ENCODE measurements at regions not wholly inside any gene's neighbourhood (a gene's known extent, or its start where the extent isn't known, plus 50 kb on each side); places are given as distances from the start of the nearest gene placed in this dataset.

DNA sequence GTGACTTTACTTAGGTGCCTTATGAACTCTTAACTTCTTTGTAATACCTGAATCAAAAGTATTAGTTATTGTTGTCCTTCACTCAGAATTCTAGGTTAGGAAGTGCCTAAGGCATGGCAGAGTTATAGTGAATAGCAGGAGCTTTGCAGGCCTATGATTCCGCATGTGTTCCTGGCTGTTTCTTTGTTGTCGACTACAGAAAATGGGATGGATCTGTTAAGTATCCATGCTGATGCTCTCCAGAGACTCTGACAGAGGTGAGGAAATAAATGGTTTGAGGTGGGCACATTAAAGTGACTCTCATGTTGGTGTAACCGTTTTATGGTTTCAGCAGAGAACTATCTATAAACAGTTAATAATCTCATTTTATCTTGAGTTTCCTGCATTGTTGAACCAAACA, 1601.3 kb downstream of the PCDH7 start:
- TF ChIP-seq POLR2A (IDR thresholded peaks at IDR 0.05; ENCODE audit: low read depth), result no peak
- TF ChIP-seq POLR2AphosphoS5 (IDR thresholded peaks at IDR 0.05), result no peak
- TF ChIP-seq EP300 (IDR thresholded peaks at IDR 0.05), result no peak
- TF ChIP-seq, protein P1, sequence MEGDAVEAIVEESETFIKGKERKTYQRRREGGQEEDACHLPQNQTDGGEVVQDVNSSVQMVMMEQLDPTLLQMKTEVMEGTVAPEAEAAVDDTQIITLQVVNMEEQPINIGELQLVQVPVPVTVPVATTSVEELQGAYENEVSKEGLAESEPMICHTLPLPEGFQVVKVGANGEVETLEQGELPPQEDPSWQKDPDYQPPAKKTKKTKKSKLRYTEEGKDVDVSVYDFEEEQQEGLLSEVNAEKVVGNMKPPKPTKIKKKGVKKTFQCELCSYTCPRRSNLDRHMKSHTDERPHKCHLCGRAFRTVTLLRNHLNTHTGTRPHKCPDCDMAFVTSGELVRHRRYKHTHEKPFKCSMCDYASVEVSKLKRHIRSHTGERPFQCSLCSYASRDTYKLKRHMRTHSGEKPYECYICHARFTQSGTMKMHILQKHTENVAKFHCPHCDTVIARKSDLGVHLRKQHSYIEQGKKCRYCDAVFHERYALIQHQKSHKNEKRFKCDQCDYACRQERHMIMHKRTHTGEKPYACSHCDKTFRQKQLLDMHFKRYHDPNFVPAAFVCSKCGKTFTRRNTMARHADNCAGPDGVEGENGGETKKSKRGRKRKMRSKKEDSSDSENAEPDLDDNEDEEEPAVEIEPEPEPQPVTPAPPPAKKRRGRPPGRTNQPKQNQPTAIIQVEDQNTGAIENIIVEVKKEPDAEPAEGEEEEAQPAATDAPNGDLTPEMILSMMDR (IDR thresholded peaks at IDR 0.05), result no peak
- WGBS, result 82% methylated on average over 3 of the region's 3 CpGs
- no peak for DNase-seq (ENCODE audit: extremely low spot score)

GRCh38 chr4:32334759-32335158, 1614.6 kb downstream of the PCDH7 start:
- Histone ChIP-seq H3K27me3 (no peaks in the 10 kb centered on the region), H3K9me3 (no peaks in the 10 kb centered on the region), H3K27ac (replicated peaks in 1 of 4) (no peak overlapping the region), H3K36me3 (no peaks in the 10 kb centered on the region), H3K4me3 (no peak overlapping the region), H3K4me1 (no peaks in the 10 kb centered on the region)
- intact Hi-C loops (cut with DNase I), result no loop called here
- DNase-seq (ENCODE audit: extremely low spot score), result no peak
- WGBS, result 90% methylated on average over 1 of the region's 1 CpG
- TF ChIP-seq, protein P1 (IDR thresholded peaks at IDR 0.05), result no peak
- TF ChIP-seq POLR2AphosphoS5 (IDR thresholded peaks at IDR 0.05) (no peak), EP300 (IDR thresholded peaks at IDR 0.05) (no peak), POLR2A (IDR thresholded peaks at IDR 0.05; ENCODE audit: low read depth) (no peak)

More for the DNA sequence above, 1601.3 kb downstream of the PCDH7 start:
- H3K4me3 ChIP-seq, result no peak overlapping the region
- no peaks in the 10 kb centered on the region for H3K27me3 ChIP-seq
- no peaks in the 10 kb centered on the region for H3K36me3 ChIP-seq
- intact Hi-C loops (cut with DNase I), result no loop called here
- no peak overlapping the region for H3K27ac ChIP-seq (replicated peaks in 1 of 4)
- H3K9me3 ChIP-seq, result no peaks in the 10 kb centered on the region
- no peaks in the 10 kb centered on the region for H3K4me1 ChIP-seq

DNA sequence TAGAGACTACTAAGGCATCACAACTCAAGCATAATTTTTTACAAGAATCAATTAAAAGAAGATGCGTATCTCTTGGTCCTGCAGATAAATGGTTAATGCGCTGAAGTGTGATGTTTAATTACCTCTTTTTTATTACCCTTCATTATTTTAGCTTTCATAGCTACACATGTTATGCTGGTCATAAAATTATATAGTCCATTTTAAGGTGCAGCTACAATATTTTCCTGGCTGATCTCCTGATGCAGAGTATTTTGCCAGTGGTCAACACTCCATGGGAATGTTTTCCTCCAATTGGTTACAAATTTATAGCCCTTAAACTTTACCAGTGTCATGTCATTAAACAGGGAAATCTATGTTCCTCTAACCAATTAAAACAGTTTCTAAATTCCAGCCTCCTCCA, 1617.2 kb downstream of the PCDH7 start:
- no peak for DNase-seq (ENCODE audit: extremely low spot score)
- WGBS, result 93% methylated on average over 2 of the region's 2 CpGs
- Histone ChIP-seq H3K4me1 (no peaks in the 10 kb centered on the region), H3K36me3 (no peaks in the 10 kb centered on the region), H3K27ac (replicated peaks in 1 of 4) (no peak overlapping the region), H3K27me3 (no peaks in the 10 kb centered on the region), H3K4me3 (no peak overlapping the region), H3K9me3 (no peaks in the 10 kb centered on the region)
- TF ChIP-seq, protein P1 (IDR thresholded peaks at IDR 0.05), result no peak
- TF ChIP-seq POLR2A (IDR thresholded peaks at IDR 0.05; ENCODE audit: low read depth) (no peak), POLR2AphosphoS5 (IDR thresholded peaks at IDR 0.05) (no peak), EP300 (IDR thresholded peaks at IDR 0.05) (no peak)
- intact Hi-C loops (cut with DNase I), result no loop called here

DNA sequence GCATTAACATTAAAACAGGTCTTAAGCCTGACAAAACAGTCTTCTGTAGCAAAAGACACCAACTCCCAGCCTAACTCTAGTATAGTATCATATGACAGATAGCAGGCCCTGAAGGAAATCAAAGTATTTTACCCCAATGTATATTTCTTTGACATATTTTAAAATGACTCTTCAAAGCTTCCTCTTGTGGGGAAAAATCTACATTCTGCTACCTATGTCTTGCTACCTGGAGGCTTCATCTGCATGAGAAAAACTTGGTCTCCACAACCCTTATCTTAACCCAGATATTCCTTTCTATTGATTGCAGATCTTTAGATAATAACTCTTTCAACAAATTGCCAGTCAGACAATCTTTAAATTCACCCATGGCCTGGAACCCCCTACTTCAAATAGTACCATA, 1620.4 kb downstream of the PCDH7 start:
- no peaks in the 10 kb centered on the region for H3K36me3 ChIP-seq
- no peaks in the 10 kb centered on the region for H3K4me1 ChIP-seq
- DNase-seq (ENCODE audit: extremely low spot score), result no peak
- TF ChIP-seq POLR2AphosphoS5 (IDR thresholded peaks at IDR 0.05), result no peak
- no peak for TF ChIP-seq POLR2A (IDR thresholded peaks at IDR 0.05; ENCODE audit: low read depth)
- no peak for TF ChIP-seq EP300 (IDR thresholded peaks at IDR 0.05)
- TF ChIP-seq, protein P1 (IDR thresholded peaks at IDR 0.05), result no peak
- intact Hi-C loops (cut with DNase I), result no loop called here
- no peak overlapping the region for H3K27ac ChIP-seq (replicated peaks in 1 of 4)
- H3K9me3 ChIP-seq, result no peaks in the 10 kb centered on the region
- H3K27me3 ChIP-seq, result no peaks in the 10 kb centered on the region
- H3K4me3 ChIP-seq, result no peak overlapping the region

GRCh38 chr4:32341342-32341741, 1621.2 kb downstream of the PCDH7 start:
- DNase-seq (ENCODE audit: extremely low spot score), result no peak
- 52% methylated on average over 1 of the region's 1 CpG for WGBS
- H3K9me3 ChIP-seq, result no peaks in the 10 kb centered on the region

More at GRCh38 chr4:32341342-32341741, 1621.2 kb downstream of the PCDH7 start:
- H3K27me3 ChIP-seq, result no peaks in the 10 kb centered on the region
- no peaks in the 10 kb centered on the region for H3K36me3 ChIP-seq
- H3K27ac ChIP-seq (replicated peaks in 1 of 4), result no peak overlapping the region
- H3K4me3 ChIP-seq, result no peak overlapping the region
- intact Hi-C loops (cut with DNase I), result no loop called here
- no peak for TF ChIP-seq POLR2AphosphoS5 (IDR thresholded peaks at IDR 0.05)
- no peak for TF ChIP-seq EP300 (IDR thresholded peaks at IDR 0.05)
- TF ChIP-seq, protein P1 (IDR thresholded peaks at IDR 0.05), result no peak
- TF ChIP-seq POLR2A (IDR thresholded peaks at IDR 0.05; ENCODE audit: low read depth), result no peak
- no peaks in the 10 kb centered on the region for H3K4me1 ChIP-seq
